BJ (cell line): ENCODE measurements at regions not wholly inside any gene's neighbourhood (a gene's known extent, or its start where the extent isn't known, plus 50 kb on each side); places are given as distances from the start of the nearest gene placed in this dataset.
"Not testable (repeated sequence)": the region's sequence is repeated elsewhere in the genome, so short reads cannot be mapped to it uniquely, and the experiment has no call there.

Experiments used
- CTCF ChIA-PET: fragments of 350-600 bp; formaldehyde crosslinking; extraction: SDS; loops from one replicate; lab custom pipeline; 2021; ENCODE audit warnings: antibody characterized with exemption, inconsistent platforms; lab: Yijun Ruan, JAX
- POLR2A ChIA-PET: fragments of 300-600 bp; sonication (Branson Sonifier 250); formaldehyde crosslinking; extraction: SDS; loops from one replicate; lab custom pipeline; 2021; ENCODE audit warnings: antibody characterized with exemption; lab: Charles Lee
- DNase-seq: peaks from one replicate; pipeline ENCODE4 v3.0.0-alpha.2; 2011; ENCODE audit warnings: low read depth
- H3K27me3 ChIP-seq: 2 replicates; pipeline ENCODE4 v1.6.0; 2011; ENCODE audit warnings: low read length; ENCODE audit not compliant: control insufficient read depth, insufficient read depth
- H3K36me3 ChIP-seq: 2 replicates; pipeline ENCODE4 v1.5.1; 2011; ENCODE audit warnings: low read length; ENCODE audit not compliant: control insufficient read depth, insufficient read depth
- H3K4me3 ChIP-seq: 2 replicates; pipeline ENCODE4 v1.5.1; 2011; ENCODE audit warnings: low read depth, mild to moderate bottlenecking, control low read depth, low read length
- TF ChIP-seq, protein P1 (sequence below): IDR thresholded peaks from 2 replicates; pipeline ENCODE4 v1.5.1; 2011; ENCODE audit warnings: low read depth, mild to moderate bottlenecking, control low read depth, inconsistent platforms, low read length, moderate library complexity; ENCODE audit not compliant: insufficient read depth

- ChIA-PET CTCF (no interaction called here), POLR2A (interaction anchor here (0.6 kb wide), 1 partner anchor 338 kb away, joined by 4 read pairs; no protein-coding TSS in a partner anchor)
- H3K27me3 ChIP-seq: no peaks in the 10 kb centered on the region
- DNase-seq: no peak
- TF ChIP-seq, protein P1, sequence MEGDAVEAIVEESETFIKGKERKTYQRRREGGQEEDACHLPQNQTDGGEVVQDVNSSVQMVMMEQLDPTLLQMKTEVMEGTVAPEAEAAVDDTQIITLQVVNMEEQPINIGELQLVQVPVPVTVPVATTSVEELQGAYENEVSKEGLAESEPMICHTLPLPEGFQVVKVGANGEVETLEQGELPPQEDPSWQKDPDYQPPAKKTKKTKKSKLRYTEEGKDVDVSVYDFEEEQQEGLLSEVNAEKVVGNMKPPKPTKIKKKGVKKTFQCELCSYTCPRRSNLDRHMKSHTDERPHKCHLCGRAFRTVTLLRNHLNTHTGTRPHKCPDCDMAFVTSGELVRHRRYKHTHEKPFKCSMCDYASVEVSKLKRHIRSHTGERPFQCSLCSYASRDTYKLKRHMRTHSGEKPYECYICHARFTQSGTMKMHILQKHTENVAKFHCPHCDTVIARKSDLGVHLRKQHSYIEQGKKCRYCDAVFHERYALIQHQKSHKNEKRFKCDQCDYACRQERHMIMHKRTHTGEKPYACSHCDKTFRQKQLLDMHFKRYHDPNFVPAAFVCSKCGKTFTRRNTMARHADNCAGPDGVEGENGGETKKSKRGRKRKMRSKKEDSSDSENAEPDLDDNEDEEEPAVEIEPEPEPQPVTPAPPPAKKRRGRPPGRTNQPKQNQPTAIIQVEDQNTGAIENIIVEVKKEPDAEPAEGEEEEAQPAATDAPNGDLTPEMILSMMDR: no peak
- H3K4me3 ChIP-seq: no peak overlapping the region
- no peaks in the 10 kb centered on the region for H3K36me3 ChIP-seq
Observed at GRCh38 chr10:120209124-120209762, 247.8 kb upstream of the PLPP4 start.

GRCh38 chr10:120212275-120212674, 244.8 kb upstream of the PLPP4 start:
- no peak overlapping the region for H3K4me3 ChIP-seq
- ChIA-PET CTCF (no interaction called here), POLR2A (no interaction called here)
- H3K36me3 ChIP-seq: no peaks in the 10 kb centered on the region
- no peak for DNase-seq
- H3K27me3 ChIP-seq: no peaks in the 10 kb centered on the region
- TF ChIP-seq, protein P1: no peak

DNA sequence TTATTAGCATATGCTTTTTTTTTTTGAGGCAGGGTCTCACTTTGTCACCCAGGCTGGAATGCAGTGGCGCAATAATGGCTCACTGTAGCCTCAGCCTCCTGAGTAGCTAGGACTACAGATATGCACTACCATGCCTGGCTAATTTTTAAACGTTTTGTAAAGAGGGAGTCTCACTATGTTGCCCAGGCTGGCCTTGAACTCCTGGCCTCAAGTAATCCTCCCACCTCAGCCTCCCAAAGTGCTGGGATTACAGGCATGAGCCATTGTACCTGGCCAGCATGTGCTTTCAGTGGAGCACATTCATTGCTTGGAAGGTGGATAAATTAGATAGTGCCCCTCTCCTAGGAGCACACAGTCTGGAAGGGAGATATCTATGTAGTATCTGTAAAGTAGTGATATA, 243.7 kb upstream of the PLPP4 start:
- H3K27me3 ChIP-seq, DNase-seq, H3K4me3 ChIP-seq, H3K36me3 ChIP-seq, CTCF ChIA-PET, POLR2A ChIA-PET: not testable (repeated sequence)

GRCh38 chr10:120217736-120218135, 239.3 kb upstream of the PLPP4 start:
- Histone ChIP-seq H3K27me3 (no peaks in the 10 kb centered on the region), H3K4me3 (no peak overlapping the region), H3K36me3 (no peaks in the 10 kb centered on the region)
- POLR2A ChIA-PET: no interaction called here
- TF ChIP-seq, protein P1: no peak
- CTCF ChIA-PET: no interaction called here
- DNase-seq: no peak

- DNase-seq: peak; percentile 4
- H3K36me3 ChIP-seq: no peaks in the 10 kb centered on the region
- ChIA-PET POLR2A (no interaction called here), CTCF (interaction anchor here (0.8 to 1.6 kb wide), 7 partner anchors 17 to 516 kb away, joined by 3 to 5 read pairs (median 3); no protein-coding TSS in a partner anchor)
- H3K4me3 ChIP-seq: no peak overlapping the region
- no peaks in the 10 kb centered on the region for H3K27me3 ChIP-seq
- TF ChIP-seq, protein P1: peak; percentile 69
Observed at GRCh38 chr10:120221873-120222485, 235.0 kb upstream of the PLPP4 start.
